NCI-H1694 treated with DMSO at 0.1 percent for 48 hours (cell line): ENCODE measurements at regions not wholly inside any gene's neighbourhood (a gene's known extent, or its start where the extent isn't known, plus 50 kb on each side); places are given as distances from the start of the nearest gene placed in this dataset.
A peak's percentile ranks its signal among the peaks of the same experiment; 100 is the strongest.

Source experiments
- DNase-seq: peaks from one replicate; lab custom pipeline; 2025; lab: John Stamatoyannopoulos, UW

DNA sequence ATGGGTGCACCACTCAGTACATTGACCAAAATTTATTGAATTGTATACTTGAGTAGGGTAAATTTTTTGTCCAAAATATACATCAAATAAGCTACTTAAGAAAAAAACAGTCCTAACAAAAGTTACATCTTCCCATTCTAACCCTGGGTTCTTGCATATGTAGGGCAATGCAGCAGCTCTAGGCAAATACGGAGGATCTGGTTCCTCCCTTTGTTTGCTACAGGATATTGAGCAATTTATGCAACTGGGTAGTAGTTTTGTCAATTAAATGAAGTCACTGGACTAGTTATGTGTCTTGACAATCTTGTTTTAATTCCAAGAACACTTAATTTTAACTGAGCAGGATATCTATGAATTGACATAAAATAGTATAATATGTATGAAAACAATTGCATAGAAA is 1507.2 kb upstream of the PIK3C3 start:
- DNase-seq: no peak

DNA sequence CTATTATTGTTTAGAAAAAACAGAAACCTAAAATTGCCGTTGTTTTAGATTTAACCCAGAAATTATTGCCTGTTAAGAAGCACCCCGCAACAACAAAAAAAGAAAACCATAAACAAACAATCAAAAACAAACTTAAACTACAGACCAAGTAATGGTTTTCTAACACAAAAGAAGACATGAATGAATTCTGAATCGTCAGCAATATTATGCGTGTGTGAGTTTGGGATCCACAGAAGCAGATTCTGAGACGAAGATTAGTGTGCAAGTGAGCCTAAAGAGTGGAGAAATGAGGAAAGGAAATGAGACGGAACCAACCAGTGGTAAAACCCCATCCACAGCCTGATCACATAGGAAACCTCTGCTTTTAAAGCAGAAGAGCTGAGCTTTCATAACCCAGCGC is 1514.9 kb upstream of the PIK3C3 start:
- no peak for DNase-seq

DNA sequence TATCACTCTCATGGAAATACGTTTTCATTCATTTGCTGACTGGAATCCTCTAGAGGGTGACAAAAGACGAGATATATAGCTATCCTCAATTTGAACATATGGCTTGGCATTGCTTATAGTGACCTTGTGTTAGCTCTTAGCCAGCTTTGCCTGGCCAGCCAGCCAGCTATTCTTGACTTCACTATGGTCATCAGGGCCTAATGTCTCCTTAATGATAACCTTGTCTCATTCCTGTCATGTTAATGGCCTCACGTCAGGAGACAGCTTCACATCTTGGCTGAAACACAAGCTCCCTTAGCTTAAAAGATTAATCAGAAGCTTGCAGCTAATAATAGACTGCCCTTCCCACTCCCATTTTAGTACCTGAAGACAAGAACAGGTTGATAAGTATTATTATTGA is 1517.5 kb upstream of the PIK3C3 start:
- peak; percentile 14 for DNase-seq

DNA sequence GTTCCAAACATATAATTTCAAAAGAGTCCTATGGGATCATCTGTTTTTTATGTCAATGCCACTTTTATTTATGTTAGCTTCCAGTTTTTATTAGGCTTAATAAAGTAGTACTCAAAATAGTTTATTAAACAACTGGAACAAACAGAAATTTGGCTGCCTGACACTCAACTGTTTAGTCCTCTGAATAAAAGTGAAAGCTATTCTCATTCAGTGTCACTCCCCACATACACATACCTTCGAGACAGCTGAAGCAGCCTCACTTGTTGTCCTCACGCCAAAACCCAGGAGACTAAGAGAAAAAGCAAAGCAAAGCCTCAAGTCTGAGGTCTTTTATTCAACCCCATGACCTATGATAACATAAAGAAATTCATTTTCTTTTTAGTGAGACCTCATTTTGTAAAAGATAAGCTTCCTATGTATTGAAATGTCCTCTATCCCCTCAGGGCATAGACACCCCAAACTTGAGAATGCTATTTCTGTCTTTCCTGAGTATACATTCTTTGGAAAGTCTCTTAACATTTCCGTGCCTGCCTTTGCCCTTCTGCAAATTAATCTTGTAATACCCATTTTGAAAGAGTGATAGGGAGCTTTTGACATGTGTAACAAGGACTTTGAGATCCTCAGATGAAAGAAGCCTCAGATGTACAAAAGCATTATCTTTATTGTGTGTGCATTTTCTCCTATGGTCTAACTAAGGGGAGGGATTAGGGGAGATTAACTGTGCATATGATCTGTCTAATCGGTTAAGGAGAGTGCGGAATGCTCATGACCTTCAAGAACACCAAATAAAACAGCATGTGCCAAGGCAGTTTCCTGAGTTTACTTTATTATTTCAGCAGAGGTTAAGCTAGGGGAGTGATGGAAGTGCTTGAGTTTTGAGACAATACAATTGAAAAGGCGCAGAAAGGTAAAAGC is 1523.7 kb upstream of the PIK3C3 start:
- DNase-seq: no peak

DNA sequence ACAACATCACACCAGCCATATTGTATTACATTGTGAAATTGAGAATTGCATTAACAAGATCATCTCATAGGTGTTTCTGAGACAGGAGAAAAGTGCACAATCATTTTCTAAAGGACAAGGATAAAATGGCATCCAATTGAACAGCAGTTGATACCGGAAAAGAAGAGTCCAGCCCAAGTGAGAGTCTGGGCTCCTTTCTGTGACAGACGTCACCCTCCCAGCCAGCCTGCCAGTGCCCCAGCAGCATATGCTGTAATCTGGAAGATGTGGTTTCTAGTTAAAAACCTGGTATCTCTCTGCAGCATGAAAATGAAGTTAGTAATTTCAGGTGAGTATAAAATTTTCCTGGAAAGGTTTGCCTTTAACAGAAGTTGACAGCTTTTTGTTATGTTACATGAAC is 1531.7 kb upstream of the PIK3C3 start:
- DNase-seq: no peak

DNA sequence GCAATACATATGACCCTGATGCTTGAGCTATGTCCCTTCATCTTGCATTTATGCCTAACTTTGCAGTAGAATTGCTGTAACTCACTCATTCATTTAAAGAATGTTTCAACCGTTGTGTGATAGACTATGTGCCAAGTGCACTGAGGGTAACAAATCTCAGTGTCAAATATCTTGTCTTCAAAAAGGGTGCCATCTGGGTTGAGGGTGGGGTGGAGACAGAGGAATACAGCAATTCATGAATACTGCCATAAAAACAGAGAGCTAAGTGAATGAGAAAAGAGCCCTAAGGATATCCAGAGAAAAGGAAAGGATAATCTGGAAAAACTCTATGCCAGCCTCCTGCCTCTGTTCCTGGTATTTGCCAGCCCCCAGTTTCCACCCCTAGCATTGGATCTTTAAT is 1534.4 kb upstream of the PIK3C3 start:
- no peak for DNase-seq

DNA sequence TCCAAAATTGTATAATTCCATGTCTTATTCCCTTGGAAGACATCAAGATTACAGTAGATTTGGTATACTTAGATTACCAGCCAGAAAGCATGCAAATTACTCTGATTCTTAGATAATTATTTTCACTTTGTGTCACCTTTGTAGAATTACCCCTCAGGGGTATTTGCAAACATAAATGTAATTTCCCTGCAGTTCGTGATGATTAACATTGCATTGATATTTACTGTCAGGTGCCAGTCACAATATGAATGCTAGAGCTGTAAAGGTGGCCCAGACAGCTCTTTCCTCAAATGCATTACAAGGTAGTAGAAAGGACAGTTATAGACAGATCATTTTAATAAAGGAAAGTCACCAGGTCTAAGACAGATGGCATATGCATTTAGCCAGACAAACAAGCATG is 1537.5 kb upstream of the PIK3C3 start:
- DNase-seq: no peak

DNA sequence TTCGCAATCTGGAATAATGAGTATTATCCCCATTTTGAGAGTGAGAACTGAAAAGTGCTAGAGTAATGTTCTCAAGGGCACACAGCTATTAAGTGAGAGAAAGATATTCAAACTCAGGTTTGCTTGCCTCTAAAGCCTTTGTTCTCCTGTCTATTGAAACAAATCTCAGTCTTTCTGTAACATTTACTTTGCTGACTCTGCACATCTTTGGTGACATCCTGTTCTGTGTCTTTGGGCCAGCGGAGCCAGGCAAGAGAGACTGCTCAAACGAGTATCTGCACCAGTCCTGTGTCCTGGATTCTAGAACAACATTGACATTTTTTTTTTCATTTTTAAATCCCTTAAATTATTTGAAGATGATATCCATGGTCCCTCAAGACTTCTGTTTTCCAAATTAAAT is 1539.2 kb upstream of the PIK3C3 start:
- no peak for DNase-seq

DNA sequence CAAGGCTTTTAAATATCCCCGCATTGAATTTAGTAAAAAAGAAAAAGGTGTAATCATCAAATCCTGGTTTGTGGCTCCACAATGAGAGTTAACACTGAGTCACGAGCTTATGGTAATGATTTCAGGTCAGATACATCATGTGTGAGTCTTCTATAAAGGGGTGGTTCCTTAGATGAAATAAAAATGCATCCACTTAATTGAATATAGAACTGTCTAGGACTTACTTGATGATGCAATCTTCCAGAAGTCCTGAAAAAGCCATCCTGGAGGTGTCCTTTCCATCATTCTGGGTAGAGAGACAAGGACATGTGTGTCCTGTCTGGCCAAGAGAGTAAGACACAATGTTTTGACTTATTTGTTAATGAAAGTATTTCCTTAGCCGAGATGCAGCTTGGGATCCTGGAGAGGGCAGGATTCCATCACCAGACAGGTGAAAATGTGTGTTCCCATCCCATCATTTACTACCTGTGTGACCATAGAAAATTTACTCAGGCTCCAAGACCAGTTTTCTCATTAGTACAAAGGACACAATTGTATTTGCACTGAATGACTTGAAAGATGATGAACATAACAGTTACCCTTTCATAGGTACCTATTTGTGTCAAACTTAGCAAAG is 1539.8 kb upstream of the PIK3C3 start:
- no peak for DNase-seq

DNA sequence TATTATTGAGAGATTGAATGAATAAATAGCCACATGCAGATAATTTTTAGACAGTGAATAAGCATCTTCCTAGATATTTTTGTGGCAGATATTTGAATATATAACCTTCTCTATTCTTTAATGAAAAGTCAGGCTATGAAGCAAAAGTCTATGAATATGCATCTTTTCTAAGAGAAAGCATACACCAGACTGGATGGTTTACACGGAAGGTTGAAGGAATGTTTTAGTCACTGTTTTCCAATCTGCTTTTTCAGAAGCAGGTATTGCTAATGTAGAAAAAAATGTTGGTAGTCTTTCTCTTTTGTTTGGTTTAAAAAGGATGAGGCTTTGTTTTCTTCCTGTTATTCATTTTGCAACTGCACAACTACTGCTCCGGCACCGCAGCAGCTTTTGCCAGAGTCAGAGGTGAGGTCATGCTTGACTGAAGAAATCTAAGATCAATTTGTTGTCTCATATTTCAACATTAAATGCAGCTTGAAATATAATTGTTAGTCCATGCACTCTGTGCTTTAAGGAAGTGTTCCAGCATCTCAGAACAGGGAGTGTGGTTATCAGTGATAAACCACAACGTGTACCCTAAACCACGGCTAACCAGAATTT is 1540.8 kb upstream of the PIK3C3 start:
- DNase-seq: no peak

DNA sequence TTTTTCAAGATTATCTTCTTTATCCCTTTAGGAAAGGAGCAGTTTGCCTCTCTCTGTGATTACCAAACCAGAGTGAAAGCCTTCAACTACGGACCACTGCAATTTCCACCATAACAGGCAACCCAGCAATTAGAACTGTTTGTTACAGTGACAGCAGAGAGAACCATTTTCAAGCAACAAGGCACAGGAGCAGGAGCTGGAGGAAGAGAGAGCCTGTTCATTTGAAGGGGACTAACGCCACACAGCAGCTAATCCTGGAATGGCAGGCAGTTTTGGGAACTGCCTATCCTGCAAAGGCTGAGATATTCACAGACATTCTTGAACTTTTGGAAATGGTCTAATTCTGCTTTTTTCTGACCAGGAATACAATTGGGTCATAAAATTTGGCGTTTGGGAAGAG is 1541.9 kb upstream of the PIK3C3 start:
- peak; percentile 62 for DNase-seq

DNA sequence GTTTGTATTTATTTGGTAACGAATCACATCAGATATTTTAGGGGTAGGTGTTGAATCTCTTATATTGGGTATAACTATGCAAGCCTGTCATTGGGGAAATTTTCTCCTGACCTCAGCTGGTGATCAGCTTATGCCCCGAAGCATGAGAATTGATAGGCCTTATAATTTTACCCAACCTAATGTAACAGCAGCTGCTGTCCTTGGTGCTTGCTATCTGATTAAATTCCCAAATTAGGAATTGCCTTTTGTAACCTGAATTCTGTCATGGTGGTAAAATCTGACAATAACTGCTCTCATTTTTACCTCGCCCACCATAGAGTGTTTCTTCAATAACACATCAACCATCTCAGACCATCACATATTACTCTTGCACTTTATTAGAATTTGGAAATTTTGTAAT is 1542.6 kb upstream of the PIK3C3 start:
- no peak for DNase-seq

DNA sequence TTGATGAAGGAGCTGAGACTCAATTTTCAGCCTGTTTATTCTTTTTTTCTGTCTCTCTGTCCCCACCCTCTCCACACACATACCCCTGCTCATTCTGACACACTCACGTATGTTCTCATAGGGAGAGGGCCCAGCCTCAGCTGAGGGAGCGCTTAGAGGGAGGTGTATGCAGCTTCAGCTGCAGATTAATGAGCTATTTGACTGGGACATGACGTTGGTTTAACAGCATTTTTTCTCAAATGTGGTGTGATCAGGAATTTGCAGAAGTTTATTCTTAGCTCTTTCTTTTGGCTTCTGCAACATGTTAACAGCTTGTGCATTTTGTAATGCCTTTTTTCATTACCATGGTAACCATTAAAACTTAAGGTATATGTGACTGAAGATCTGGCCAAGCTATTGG is 1547.1 kb upstream of the PIK3C3 start:
- DNase-seq: no peak

DNA sequence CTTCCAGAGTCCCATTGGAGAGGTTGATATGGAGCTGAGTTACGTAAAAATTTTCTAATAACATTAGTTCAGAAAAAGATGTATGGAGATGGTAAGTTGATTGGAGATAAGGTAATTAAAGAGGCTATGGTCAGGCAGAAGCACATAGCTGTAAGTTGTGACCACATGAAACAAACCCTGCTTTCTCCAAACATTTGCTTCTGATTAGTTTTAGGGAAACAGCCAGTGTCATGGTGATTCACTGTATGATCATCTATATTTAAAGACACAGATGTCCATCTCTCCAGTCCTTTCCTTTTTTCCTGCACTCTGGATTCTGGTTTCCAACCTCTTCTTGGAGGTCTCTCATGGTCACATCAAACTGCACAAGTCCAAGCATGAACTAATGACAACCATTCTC is 1550.8 kb upstream of the PIK3C3 start:
- no peak for DNase-seq

DNA sequence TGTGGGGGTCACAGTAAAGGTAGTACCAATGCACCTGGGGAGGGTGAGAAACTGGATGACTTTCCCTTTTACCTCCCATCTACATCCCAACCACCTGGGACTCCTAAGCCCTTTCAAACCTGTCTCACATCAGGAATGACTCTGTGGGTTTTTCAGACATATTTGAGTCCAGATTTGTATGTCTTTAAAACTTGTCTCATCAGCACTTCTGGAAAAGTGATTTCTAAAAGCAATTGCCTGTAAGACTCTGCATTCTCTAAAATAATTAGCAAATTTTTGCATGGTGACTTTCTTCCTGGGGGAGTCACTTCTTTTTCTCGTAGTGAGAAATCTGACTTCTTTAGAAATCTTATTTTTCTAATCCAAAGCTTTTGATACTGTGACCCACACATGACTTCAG is 1553.0 kb upstream of the PIK3C3 start:
- DNase-seq: no peak

DNA sequence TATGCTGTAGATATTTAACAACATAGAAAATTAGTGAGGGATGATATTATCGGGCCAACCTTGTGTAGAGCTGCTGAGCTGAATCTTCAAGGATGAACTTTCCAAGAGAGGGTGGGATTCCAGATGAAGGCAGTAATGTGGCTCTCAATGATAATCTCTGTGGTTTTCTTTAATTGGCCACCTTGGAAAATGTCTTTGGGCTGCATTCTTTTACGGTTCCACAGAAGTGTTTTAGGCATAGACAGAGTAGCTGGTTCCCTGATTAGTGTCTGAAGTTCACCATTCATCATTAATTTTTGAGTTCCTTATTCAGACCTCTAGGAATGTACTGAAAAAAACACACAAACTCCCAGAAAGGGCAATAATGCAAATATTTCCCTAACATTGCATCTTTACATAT is 1566.9 kb upstream of the PIK3C3 start:
- DNase-seq: no peak

DNA sequence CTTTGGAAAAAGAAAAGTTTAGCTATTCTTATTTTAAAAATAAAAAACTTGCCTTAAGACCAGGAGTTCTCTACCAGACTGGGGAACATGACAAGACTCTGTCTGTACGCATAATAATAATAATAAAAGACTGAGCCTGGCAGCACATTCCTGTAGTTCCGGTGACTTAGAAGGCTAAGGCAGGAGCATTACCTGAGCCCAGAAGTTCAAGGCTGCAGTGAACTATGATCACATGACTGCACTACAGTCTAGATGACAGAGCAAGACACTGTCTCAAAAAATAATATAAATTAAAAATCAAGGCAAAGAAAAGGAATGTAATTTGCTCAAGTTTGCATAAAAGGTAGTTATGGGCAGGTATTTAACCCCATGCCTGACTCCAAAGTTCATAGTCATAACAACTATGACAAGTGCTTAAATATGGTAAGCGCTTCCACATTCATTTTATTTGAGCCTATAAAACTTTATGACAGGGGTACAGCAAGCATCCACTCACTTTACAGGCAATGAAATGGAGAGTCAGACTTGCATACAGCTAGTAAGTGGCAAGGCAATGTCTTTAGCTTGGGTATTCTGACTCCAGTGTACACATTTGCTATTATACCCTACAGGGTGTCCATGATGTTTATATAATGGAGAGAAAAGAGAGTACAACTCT is 1567.8 kb upstream of the PIK3C3 start:
- DNase-seq: no peak

DNA sequence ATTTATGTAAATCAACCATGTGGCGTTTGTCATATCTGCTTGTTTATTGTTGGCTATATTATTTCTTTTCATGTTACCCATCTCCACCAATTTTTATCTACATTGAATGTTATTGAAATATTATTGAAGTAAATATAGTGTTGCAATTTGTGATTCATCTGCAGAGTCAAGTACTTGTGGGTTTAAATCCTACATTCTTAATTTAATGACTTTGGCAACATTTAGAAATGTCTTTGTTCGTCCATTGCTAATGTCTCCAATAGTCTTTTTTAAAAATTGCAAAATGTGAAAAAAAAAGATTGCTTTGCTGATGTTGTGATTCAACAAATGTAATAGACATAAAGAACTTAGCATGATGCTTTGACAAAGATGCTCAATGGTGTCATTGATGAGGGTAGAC is 1572.8 kb upstream of the PIK3C3 start:
- no peak for DNase-seq

DNA sequence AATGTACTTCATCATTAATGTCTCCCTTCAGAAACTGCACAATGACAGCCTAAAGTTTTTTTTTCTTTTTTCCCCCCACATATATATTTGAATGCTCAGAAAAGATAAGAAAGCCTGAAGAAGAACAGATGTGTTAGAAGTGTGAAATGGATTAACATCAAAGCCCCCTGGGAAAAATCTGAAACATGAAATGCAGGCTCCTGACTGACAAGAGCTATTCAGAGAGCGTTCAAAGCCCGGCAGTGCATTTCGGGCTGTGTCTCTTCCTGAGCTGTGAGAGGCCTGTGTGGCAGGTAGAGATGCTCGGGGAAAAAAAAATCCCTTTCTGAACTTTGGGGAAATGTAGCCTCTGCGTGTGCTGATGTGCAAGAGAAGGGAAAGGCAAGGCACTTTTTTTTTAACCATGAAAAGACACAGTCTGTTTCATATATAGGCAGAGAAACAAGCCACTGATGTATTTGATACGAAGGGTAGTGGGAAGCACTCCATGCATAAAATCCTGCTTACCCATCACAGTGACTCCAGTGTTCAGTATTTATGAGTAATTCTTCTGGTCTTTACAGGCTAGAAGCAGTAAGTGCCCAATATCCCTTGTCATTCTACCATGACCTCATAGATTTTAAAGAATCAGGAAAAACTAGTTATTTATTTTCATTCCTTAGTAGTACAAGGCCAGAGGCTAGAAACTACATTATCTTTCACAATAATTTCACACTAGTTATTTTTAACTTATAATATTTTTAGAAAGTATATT is 1574.2 kb upstream of the PIK3C3 start:
- no peak for DNase-seq

DNA sequence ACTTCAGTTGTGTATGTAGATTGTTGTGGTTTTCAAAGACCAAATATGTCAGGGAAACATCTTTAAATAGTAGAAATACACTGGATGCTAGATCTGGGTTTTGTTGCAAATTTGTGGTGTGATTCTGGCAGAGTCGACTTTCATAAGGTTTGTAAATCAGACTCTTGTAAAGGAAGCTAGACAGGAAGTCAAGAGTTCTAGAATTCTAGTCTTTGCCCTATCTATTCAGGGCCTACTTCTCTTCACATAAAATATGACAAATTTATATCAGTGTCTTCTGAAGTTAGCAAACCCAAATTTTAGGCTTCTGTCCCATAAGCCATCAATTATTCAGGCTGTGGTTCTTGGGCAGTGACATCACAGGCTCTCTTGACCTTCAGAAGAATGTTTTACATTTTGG is 1579.2 kb upstream of the PIK3C3 start:
- DNase-seq: no peak

DNA sequence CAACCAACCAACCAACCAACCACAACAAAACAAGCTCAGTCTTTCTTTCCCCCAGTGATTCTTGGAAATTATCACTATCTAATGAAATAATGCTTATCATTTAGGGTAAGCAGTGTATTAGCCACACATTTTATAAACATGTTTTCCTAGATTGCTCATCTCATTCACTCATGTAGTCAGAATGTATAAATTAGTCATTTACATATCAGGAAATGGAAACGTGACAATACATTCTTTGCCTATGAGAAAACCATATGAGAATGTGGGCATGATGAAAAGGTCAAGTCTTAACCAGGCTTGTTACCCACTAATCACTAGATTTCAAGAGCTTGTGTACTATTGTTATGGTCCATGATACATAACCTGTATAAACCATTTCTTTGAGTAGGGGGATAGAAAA is 1583.4 kb upstream of the PIK3C3 start:
- no peak for DNase-seq

DNA sequence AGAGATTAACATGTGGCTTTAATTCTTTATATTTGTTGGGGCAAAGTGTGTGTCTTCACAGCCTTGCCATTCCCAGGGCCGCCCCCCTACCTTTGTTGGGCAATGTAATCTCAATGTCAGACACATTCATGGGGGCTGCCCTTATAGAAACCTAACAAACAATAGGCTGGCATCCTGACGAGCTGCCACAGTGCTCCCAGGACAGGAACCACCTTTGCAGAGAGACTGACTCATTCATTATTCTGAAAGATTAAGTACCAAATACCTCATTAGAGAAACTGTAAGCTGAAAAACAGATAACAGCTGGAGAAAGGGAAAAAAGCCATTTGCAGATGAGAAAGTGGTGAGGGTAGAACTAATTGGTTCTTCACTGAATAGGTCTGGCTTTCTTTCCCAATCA is 1587.5 kb upstream of the PIK3C3 start:
- peak; percentile 25 for DNase-seq
